Calu3 (cell line): ENCODE measurements at regions not wholly inside any gene's neighbourhood (a gene's known extent, or its start where the extent isn't known, plus 50 kb on each side); places are given as distances from the start of the nearest gene placed in this dataset.

ENCODE experiments used
- BruUV-seq: library from RNA; stranded (reverse); fragments of 400-500 nt; replicated peaks from 2 replicates; lab custom pipeline; 2021; lab: Mats Ljungman, UMichigan
- CTCF ChIA-PET: fragments of 300-600 bp; sonication (Branson Sonifier 250); formaldehyde crosslinking; loops from one replicate; lab custom pipeline; 2022; ENCODE audit warnings: antibody characterized with exemption; lab: Charles Lee
- DNase-seq: peaks from one replicate; pipeline ENCODE4 v3.0.0; 2022
- H3K27ac Mint-ChIP-seq: one replicate; pipeline ENCODE4 v1.8.0; 2022; ENCODE audit warnings: mixed read lengths; ENCODE audit not compliant: unreplicated experiment
- H3K27me3 Mint-ChIP-seq: one replicate; pipeline ENCODE4 v1.8.0; 2022; ENCODE audit warnings: mixed read lengths; ENCODE audit not compliant: unreplicated experiment
- H3K36me3 Mint-ChIP-seq: one replicate; pipeline ENCODE4 v1.8.0; 2022; ENCODE audit warnings: mild to moderate bottlenecking, moderate library complexity, mixed read lengths; ENCODE audit not compliant: insufficient read depth, unreplicated experiment
- H3K4me1 Mint-ChIP-seq: one replicate; pipeline ENCODE4 v1.8.0; 2022; ENCODE audit warnings: mild to moderate bottlenecking, low read depth, mixed read lengths; ENCODE audit not compliant: unreplicated experiment
- H3K4me3 Mint-ChIP-seq: one replicate; pipeline ENCODE4 v1.8.0; 2022; ENCODE audit warnings: mild to moderate bottlenecking, low read depth, moderate library complexity, mixed read lengths; ENCODE audit not compliant: unreplicated experiment
- H3K9me3 Mint-ChIP-seq: one replicate; pipeline ENCODE4 v1.8.0; 2022; ENCODE audit warnings: low read depth, mixed read lengths; ENCODE audit not compliant: unreplicated experiment
- CTCF ChIP-seq: fragments of 200-600 bp; IDR thresholded peaks from one replicate; pipeline ENCODE4 v1.8.0; 2022; ENCODE audit warnings: antibody characterized with exemption; ENCODE audit not compliant: unreplicated experiment
- intact Hi-C: fragments of 100-400 bp; cut with micrococcal nuclease; formaldehyde crosslinking; loops from one replicate; pipeline ENCODE4 v1.10.0; 2022; ENCODE audit not compliant: unreplicated experiment

DNA sequence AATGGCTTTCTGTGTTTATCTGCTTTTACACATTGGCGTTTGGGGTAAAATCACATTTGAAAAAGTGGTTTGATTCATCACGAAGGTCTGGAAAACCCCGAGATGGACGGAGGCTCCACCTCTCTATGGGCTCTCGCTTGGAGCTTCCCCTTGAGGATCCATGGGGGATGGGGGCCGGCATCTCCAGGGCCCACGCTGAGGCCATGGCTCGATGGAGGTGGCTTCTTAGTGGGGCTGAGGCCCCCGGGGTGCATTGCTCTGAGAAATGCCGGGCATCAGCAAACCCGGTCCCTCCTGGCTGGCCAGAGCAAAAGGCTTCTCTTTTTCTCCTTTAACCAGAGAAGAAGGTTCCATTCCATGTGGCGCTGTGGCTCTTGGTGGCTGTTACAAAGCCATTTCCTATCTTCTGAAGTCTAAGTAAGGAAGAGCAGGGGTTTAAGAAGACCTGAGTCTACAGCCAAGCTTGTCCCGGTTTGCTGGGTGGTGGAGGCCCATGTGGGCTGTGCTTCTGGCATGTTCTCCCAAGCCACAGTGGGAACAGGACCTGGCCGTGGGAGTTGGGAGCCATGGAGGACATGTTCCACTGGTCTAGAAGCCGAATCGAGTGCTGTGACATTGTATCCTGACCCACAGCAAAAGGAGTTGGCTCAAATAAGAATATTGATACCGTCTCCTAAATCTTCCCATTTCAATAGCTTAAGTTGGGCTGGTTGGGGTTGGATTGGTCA, 243.5 kb upstream of the PITRM1 start:
- no peak for TF ChIP-seq CTCF
- H3K36me3 Mint-ChIP-seq, result no peaks in the 10 kb centered on the region
- no peak overlapping the region for H3K27ac Mint-ChIP-seq
- H3K9me3 Mint-ChIP-seq, result peaks cover 2% of the 10 kb centered on the region
- no TSS peak for BruUV-seq
- intact Hi-C loops, result no loop called here
- no peaks in the 10 kb centered on the region for H3K27me3 Mint-ChIP-seq
- no peaks in the 10 kb centered on the region for H3K4me1 Mint-ChIP-seq
- DNase-seq, result no peak
- no peak overlapping the region for H3K4me3 Mint-ChIP-seq
- CTCF ChIA-PET, result no interaction called here

DNA sequence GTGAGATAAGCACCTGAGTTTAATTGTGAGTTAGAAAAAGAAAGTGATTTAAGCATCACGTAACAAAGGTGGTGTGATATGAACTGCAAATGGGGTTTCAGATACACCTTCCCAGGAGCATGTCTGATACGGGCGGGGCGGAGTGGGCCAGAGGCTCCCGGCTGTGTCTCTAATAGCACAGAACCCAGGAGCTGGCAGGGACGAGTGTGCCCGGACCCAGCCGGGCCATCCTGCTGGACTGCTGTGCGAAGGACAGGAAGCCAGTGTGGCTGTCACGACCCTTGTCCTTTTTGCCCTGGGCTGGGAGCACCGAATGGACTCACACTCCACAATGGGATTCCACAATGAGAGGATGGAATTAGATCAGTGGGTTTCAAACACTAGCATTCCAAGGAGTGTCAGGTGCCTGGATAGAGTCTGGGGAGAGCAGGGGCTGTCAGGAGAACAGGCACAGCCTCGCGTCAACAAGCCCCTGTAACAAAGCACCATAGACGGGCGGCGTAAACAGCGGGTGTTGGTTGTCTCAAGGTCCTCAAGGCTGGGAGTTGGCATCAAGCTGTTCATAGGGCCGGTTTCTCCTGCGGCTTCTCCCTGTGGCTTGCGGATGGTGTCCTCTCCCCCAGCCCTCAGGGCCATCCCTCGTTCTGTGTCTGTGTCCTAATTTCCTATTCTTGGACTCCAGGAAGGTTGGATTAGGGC, 242.6 kb upstream of the PITRM1 start:
- H3K9me3 Mint-ChIP-seq, result peaks cover 5% of the 10 kb centered on the region
- no peaks in the 10 kb centered on the region for H3K36me3 Mint-ChIP-seq
- no TSS peak for BruUV-seq
- H3K27me3 Mint-ChIP-seq, result no peaks in the 10 kb centered on the region
- CTCF ChIA-PET, result no interaction called here
- no peaks in the 10 kb centered on the region for H3K4me1 Mint-ChIP-seq
- TF ChIP-seq CTCF, result no peak
- DNase-seq, result no peak
- H3K27ac Mint-ChIP-seq, result no peak overlapping the region
- no peak overlapping the region for H3K4me3 Mint-ChIP-seq
- intact Hi-C loops, result no loop called here

DNA sequence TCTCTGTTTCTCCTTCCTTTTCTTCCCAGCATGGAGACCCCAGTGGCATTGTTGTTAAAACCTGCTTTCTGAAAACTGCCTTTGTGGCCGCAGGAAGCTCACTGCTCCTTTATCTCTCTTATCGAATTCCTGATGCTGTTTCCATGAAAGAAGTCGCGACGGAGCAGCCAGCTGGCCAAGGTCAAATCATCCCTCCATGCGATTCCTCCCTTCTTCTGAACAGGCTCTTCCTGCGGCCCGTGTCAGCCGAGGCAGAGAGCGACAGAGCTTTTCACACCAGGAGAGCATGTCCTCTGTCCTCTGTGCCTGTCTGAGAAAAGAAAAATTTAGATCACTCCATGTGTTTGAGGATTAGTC, 242.1 kb upstream of the PITRM1 start:
- no peak overlapping the region for H3K27ac Mint-ChIP-seq
- H3K4me3 Mint-ChIP-seq, result no peak overlapping the region
- no peak for DNase-seq
- no peaks in the 10 kb centered on the region for H3K36me3 Mint-ChIP-seq
- no TSS peak for BruUV-seq
- no peaks in the 10 kb centered on the region for H3K27me3 Mint-ChIP-seq
- CTCF ChIA-PET, result no interaction called here
- intact Hi-C loops, result no loop called here
- no peak for TF ChIP-seq CTCF
- H3K4me1 Mint-ChIP-seq, result no peaks in the 10 kb centered on the region
- H3K9me3 Mint-ChIP-seq, result peaks cover 5% of the 10 kb centered on the region

DNA sequence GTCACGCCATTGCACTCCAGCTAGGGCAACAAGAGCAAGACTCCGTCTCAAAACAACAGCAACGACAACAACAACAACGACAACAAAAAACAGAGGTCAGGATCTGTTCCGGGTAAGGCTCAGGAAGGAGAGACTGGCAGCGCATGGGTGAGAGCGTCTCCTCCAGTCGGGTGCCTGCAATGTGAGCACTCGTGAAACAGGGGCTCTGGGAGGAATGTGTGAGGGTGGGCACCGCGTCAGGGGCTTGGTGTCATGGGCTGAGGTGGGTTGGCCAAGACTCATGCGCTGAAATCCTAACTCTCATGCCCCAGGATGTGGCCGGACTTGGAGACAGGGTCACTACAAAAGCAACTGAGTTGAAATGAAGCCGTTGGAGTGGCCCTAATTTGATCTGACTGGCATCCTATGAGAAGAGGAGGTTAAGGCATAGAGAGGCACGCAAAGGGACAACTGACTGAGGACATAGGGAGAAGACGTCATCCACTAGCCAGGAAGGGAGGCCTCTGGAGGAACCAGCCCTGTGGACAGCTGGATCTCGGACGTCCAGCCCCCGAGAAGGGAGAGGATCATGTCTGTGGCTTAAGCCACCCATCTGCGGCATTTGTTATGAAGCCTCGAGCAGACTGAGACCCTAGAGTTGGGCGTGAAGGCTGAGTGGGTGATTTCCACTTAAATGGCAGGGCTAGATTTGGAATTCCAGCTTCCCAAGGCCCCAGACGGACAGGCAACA, 241.5 kb upstream of the PITRM1 start:
- no peak overlapping the region for H3K4me3 Mint-ChIP-seq
- H3K36me3 Mint-ChIP-seq, result no peaks in the 10 kb centered on the region
- CTCF ChIA-PET, result no interaction called here
- no peaks in the 10 kb centered on the region for H3K27me3 Mint-ChIP-seq
- peaks cover 5% of the 10 kb centered on the region for H3K9me3 Mint-ChIP-seq
- no peak for TF ChIP-seq CTCF
- no peak for DNase-seq
- H3K27ac Mint-ChIP-seq, result no peak overlapping the region
- H3K4me1 Mint-ChIP-seq, result no peaks in the 10 kb centered on the region
- intact Hi-C loops, result no loop called here
- no TSS peak for BruUV-seq
